Ectodermal cell (in vitro differentiated cells): ENCODE measurements at regions not wholly inside any gene's neighbourhood (a gene's known extent, or its start where the extent isn't known, plus 50 kb on each side); places are given as distances from the start of the nearest gene placed in this dataset.

Experiments
- H3K27ac ChIP-seq: 2 replicates; pipeline ENCODE4 v1.7.0; 2013; ENCODE audit warnings: mild to moderate bottlenecking, low read depth, low read length; ENCODE audit not compliant: insufficient read depth, poor library complexity, severe bottlenecking
- H3K27me3 ChIP-seq: 2 replicates; pipeline ENCODE4 v1.7.0; 2013; ENCODE audit warnings: mild to moderate bottlenecking, low read length; ENCODE audit not compliant: insufficient read depth, control insufficient read depth, poor library complexity, severe bottlenecking
- H3K36me3 ChIP-seq: one replicate; pipeline ENCODE4 v1.7.0; 2013; ENCODE audit warnings: low read length; ENCODE audit not compliant: control insufficient read depth, insufficient read depth
- H3K4me1 ChIP-seq: one replicate; pipeline ENCODE4 v1.7.0; 2013; ENCODE audit warnings: low read length; ENCODE audit not compliant: control insufficient read depth, insufficient read depth
- H3K4me3 ChIP-seq: 2 replicates; pipeline ENCODE4 v1.7.0; 2013; ENCODE audit warnings: low read depth, low read length, control low read depth; ENCODE audit not compliant: insufficient read depth
- H3K9me3 ChIP-seq: 2 replicates; pipeline ENCODE4 v1.7.0; 2013; ENCODE audit warnings: mild to moderate bottlenecking, low read length, moderate library complexity; ENCODE audit not compliant: control insufficient read depth
- WGBS, 2 experiments: methylation state at CpG; one replicate each; pipeline ENCODE4 v1.1.7; 2013; ENCODE audit warnings: missing lambda C conversion rate in 2 of 2; 5-methylcytosine and 5-hydroxymethylcytosine counted together

GRCh38 chr2:225739328-225739727, 339.8 kb downstream of the NYAP2 start:
- no peaks in the 10 kb centered on the region for H3K36me3 ChIP-seq
- no peaks in the 10 kb centered on the region for H3K9me3 ChIP-seq
- no peaks in the 10 kb centered on the region for H3K27me3 ChIP-seq
- 94 to 99% methylated on average over 2 of the region's 2 CpGs for WGBS, 2 experiments
- no peak overlapping the region for H3K27ac ChIP-seq
- H3K4me1 ChIP-seq: no peaks in the 10 kb centered on the region
- no peak overlapping the region for H3K4me3 ChIP-seq

- Histone ChIP-seq H3K27me3 (no peaks in the 10 kb centered on the region), H3K9me3 (no peaks in the 10 kb centered on the region), H3K36me3 (no peaks in the 10 kb centered on the region), H3K27ac (no peak overlapping the region), H3K4me1 (no peaks in the 10 kb centered on the region), H3K4me3 (no peak overlapping the region)
- no CpG with 5 or more reads among the region's 1 CpG for WGBS, 2 experiments
Measured at GRCh38 chr2:225738735-225739134, 339.2 kb downstream of the NYAP2 start.

GRCh38 chr2:225737556-225737955, 338.0 kb downstream of the NYAP2 start:
- no peaks in the 10 kb centered on the region for H3K9me3 ChIP-seq
- no peaks in the 10 kb centered on the region for H3K36me3 ChIP-seq
- no peaks in the 10 kb centered on the region for H3K27me3 ChIP-seq
- no peak overlapping the region for H3K27ac ChIP-seq
- WGBS, 2 experiments: no CpG with 5 or more reads among the region's 1 CpG
- H3K4me1 ChIP-seq: no peaks in the 10 kb centered on the region
- no peak overlapping the region for H3K4me3 ChIP-seq

- H3K9me3 ChIP-seq: no peaks in the 10 kb centered on the region
- no peaks in the 10 kb centered on the region for H3K27me3 ChIP-seq
- H3K4me1 ChIP-seq: no peaks in the 10 kb centered on the region
- no peak overlapping the region for H3K4me3 ChIP-seq
- no peaks in the 10 kb centered on the region for H3K36me3 ChIP-seq
- WGBS, 2 experiments: 91 to 94% methylated on average over 3 of the region's 3 CpGs
- H3K27ac ChIP-seq: no peak overlapping the region
Measured at GRCh38 chr2:225735844-225736243, 336.3 kb downstream of the NYAP2 start.

GRCh38 chr2:225725726-225726125, 326.2 kb downstream of the NYAP2 start:
- 91 to 95% methylated on average over 3 of the region's 3 CpGs for WGBS, 2 experiments
- Histone ChIP-seq H3K36me3 (no peaks in the 10 kb centered on the region), H3K9me3 (no peaks in the 10 kb centered on the region), H3K4me1 (no peaks in the 10 kb centered on the region), H3K27ac (no peak overlapping the region), H3K27me3 (no peaks in the 10 kb centered on the region), H3K4me3 (no peak overlapping the region)
